Peyer's patch (tissue), 4 donors: ENCODE measurements at regions not wholly inside any gene's neighbourhood (a gene's known extent, or its start where the extent isn't known, plus 50 kb on each side); places are given as distances from the start of the nearest gene placed in this dataset.

Experiments used
- POLR2A ChIP-seq, 2 donors: fragments of 450-650 bp; IDR thresholded peaks; one replicate each; pipeline ENCODE4 v1.5.1; 2017; ENCODE audit warnings: antibody characterized with exemption in 2 of 2, mild to moderate bottlenecking in 2 of 2, moderate library complexity in 2 of 2
- TF ChIP-seq, protein P1 (sequence below), 6 experiments: fragments of 450-650 bp in 4 of 6; fragments of 200-600 bp in 2 of 6; sonication (generic) in 1 of 6; IDR thresholded peaks; one replicate each; pipeline ENCODE4 v1.5.1; 2017 to 2019; ENCODE audit warnings: antibody characterized with exemption in 6 of 6, mild to moderate bottlenecking in 3 of 6, moderate library complexity in 1 of 6

DNA sequence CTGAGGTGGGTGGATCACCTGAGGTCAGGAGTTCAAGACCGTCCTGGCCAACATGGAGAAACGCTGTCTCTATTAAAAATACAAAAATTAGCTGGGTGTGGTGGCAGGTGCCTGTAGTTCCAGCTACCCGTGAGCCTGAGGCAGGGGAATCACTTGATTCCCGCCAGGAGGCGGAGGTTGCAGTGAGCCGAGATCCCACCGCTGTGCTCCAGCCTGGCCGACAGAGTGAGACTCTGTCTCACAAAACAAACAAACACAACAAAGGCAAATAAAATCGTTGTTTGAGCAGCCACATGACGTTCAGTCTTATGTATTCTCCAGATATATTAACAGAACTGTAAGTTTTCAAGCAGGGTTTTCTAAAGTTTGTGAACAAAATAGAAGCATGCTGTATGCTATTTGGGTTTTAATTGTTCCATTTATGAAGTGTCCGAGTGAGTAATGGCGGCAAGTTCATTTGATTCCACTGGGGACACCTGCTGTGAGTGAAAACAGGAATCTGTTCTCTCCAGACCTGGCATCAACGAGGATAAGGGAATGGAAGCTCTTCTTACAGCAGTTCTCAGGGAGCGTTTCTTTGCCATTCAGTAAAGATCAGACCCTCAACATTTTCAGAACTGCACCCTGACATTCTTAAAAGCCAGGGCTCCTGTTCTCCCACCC, 122.5 kb upstream of the PITRM1 start:
- TF ChIP-seq POLR2A (IDR thresholded peaks at IDR 0.05): no peak
- TF ChIP-seq, protein P1, sequence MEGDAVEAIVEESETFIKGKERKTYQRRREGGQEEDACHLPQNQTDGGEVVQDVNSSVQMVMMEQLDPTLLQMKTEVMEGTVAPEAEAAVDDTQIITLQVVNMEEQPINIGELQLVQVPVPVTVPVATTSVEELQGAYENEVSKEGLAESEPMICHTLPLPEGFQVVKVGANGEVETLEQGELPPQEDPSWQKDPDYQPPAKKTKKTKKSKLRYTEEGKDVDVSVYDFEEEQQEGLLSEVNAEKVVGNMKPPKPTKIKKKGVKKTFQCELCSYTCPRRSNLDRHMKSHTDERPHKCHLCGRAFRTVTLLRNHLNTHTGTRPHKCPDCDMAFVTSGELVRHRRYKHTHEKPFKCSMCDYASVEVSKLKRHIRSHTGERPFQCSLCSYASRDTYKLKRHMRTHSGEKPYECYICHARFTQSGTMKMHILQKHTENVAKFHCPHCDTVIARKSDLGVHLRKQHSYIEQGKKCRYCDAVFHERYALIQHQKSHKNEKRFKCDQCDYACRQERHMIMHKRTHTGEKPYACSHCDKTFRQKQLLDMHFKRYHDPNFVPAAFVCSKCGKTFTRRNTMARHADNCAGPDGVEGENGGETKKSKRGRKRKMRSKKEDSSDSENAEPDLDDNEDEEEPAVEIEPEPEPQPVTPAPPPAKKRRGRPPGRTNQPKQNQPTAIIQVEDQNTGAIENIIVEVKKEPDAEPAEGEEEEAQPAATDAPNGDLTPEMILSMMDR (IDR thresholded peaks at IDR 0.05): no peak
